ENCODE measurements at regions not wholly inside any gene's neighbourhood (a gene's known extent, or its start where the extent isn't known, plus 50 kb on each side); places are given as distances from the start of the nearest gene placed in this dataset.
"Not testable (repeated sequence)": the region's sequence is repeated elsewhere in the genome, so short reads cannot be mapped to it uniquely, and the experiment has no call there.

DNA sequence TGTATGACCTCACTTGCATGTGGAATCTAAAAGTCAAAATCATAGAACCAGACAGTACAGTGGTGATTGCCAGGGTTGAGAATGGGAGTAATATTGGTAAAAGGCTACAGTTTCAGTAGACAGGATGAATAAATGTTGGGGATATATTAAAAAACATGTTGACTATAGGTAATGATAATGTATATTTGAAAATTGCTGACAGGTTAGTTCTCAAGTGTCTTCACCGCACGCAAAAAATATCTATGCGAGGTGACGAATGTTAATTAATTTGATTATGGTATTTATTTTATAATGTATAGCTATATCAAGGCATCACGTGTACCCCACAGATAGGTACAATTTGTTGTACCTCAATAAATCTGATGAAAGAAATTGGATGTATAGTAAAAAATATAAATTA lies 909.6 kb upstream of the NDST4 start:
- DNase-seq (ENCODE audit: low spot score): no peak

DNA sequence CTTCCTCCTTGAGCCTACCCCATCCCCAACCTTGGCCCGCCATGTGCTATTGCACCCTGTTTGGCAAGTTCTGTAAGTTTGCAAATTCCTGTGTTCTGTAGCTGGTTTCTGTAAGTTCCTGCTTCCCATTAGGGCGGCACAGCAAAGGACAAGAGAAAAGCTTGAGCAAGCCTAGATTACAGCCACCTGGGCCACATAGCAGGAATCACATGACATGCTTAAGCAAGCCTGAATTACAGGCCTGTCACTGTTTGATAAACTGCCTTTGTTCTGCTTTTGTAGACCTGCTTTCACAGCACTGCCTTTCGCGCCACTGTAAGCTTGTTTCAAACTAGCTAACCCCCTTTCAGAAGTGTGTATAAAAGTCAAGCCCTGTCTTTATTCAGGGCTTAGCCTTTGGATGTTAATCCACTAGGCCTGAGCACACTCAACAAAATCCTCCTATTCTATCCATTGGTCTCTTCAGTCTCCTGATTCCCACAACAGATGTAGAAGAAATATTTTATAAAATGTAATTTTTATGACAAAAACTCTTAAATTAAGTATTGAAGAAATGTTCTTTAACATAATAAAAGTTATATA lies 906.8 kb upstream of the NDST4 start:
- DNase-seq (ENCODE audit: low spot score): no peak

DNA sequence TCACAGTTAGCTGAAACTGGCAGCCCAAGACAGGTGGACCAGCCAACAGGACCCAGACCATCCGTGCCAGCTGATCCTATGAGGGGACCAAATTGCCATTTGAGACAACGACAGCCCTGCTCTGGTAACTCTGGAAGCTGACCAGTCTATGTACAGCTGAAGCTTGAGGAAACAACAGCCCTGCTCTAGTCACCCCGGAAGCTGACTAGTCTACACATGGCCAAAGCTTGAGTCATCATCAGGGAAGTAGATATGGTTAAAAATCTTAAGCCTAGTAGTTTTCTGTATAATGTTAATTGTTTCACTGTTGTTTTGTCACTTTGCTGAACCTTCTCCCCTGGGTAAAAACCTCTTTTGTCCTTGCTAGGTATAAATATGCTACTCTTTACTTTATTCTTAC lies 905.4 kb upstream of the NDST4 start:
- no peak for DNase-seq (ENCODE audit: low spot score)

DNA sequence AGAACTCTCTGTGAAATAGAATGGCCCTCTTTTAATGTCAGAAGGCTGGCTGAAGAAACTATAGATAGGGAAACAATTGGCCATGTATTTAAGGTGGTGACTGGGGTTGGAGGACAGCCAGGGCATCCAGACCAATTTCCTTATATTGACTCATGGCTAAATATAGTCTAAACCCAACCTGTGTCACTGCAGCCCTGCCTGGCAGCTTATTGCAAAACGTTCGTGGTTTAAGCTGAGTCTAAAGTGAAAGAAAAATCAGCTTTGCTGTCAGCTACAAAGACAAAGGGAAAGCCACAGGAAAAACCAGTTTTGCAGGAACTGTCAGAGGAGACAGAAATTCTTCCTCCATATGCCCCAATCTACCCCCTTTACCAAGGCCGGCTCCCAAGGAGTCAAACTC lies 902.8 kb upstream of the NDST4 start:
- peak; percentile 72 for DNase-seq (ENCODE audit: low spot score)

DNA sequence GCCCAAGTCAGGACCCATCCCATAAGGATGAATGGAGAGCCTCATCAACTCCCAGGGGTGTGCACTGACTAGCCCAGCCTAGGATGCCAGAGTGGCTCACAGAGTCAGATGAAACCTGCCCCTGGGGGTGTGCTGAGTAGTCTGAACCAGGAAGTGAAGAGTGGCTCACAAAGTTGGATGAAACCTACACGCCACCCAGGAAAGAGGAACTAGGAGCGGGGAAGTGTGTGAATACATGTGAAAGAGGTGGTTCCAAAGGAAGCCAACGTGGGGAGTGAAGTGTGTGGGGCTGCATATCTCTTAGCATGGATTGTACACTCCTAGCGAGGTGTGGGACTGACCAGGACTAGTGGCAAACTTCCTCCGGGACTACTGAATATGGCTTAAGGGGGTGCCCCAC lies 902.1 kb upstream of the NDST4 start:
- DNase-seq (ENCODE audit: low spot score): no peak

DNA sequence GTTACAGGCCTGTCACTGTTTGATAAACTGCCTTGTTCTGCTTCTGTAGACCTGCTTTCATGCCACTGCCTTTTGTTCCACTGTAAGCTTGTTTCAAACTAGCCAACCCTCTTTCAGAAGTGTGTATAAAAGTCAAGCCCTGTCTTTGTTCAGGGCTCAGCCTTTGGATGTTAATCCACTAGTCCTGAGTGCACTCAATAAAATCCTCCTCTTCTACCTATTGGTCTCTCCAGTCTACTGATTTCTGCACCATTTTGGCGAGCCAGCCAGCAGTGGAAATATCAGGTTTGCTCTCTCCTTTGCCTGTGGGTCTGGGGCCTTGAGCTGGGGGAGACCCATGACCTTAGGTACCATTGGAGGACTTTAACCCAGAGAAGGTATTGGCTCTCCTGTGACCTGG lies 901.6 kb upstream of the NDST4 start:
- DNase-seq (ENCODE audit: low spot score): no peak

DNA sequence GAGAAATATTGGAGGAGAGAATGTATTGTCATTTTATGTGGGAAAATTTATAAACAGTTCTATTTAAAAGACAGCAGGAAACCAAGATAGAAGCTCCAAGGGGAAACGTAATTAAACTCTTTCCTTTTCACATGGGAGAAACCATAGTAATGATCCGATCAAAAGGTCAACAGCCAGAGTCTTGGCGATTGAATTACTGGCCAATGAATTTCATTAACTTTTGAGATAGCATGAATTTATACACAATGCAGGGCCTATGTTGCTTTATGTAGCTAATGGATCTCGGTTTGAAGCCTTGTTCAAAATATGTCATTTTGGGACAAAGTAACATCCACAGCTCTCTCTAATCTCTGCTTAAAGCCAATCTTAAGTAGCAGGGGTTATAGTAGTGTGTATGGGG lies 897.5 kb upstream of the NDST4 start:
- DNase-seq (ENCODE audit: low spot score): no peak

DNA sequence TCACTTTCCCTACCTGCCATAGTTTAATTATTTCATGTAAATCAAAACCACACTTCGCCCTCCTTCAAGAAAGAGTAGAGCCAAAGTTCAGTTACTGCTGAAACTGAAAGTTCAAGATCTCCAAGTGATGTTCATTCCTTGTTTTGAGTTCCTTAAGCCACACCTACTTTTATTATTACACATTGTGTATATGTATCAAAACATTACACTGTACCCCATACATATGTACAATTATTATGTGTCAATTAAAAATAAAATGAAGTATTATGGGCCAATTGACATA lies 892.3 kb upstream of the NDST4 start:
- no peak for DNase-seq (ENCODE audit: low spot score)

DNA sequence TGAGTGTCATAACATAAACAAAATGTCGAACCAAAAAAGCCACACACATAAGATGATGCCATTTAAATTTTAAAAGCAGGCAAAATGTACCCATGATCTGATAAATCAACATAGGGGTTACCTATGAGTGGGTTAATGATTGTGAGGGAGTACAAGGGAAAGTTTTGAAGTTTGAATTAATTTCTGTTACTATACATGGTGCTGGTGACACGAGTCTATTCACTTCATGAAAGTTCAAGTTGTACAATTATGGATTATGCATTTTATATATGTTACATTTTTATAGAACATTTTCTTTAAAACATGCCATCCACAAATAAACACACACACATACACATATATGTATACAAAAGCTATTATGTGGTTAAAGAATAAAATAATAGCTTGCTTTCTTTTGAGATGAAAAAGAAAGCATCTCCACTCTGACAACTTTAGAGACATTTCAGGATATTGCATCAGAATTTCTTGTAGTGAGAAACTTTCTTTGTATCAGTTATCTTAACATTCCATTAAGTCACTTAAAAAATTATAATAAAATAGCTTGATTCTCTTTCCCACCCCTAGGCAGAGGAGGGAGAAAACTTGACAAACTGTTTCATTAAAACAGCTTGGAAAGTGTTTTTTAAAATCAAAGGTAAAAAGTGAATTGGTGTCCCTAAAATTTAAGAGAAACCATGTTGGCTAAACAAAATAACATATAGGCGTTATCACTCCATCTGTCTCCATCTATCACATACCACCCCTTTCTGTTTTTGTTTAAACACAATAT lies 891.8 kb upstream of the NDST4 start:
- DNase-seq (ENCODE audit: low spot score): no peak

DNA sequence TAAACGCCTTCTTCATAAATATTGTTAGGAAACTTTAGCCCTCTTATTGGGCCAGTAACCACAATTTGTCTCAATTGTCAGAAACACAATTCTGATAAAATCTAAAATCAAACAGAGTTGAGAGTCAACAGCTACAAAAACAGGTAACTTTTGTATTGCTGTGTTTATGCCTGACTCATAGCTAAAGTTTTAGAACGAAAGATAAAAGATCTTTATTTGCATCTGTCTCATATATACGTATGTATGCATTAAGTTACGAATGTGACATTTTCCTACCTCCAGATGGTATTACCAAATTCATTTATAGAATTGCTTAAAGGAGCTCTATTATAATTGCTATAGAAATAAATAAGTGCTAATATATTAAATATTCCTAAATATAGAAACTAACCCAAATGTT lies 887.9 kb upstream of the NDST4 start:
- no peak for DNase-seq (ENCODE audit: low spot score)

DNA sequence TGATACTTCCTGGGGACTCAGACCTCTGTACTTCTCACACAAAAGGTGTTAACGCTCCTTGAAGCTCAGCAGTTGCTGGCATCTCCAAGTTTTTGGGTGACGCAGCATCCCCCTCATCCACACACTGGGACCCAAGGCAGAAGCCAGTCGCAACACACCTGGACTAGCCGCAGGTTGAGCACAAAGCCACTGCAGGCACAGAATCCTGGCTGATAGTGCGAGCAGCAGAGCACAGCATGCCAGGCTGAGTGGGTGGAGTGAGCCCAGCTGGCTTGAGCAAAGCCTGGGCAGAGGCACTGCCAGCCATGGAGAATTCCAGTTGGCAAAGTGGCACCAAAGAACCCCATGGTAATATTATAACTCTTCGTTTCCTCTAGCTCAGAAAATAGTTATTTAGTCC lies 873.2 kb upstream of the NDST4 start:
- no peak for DNase-seq (ENCODE audit: low spot score)

DNA sequence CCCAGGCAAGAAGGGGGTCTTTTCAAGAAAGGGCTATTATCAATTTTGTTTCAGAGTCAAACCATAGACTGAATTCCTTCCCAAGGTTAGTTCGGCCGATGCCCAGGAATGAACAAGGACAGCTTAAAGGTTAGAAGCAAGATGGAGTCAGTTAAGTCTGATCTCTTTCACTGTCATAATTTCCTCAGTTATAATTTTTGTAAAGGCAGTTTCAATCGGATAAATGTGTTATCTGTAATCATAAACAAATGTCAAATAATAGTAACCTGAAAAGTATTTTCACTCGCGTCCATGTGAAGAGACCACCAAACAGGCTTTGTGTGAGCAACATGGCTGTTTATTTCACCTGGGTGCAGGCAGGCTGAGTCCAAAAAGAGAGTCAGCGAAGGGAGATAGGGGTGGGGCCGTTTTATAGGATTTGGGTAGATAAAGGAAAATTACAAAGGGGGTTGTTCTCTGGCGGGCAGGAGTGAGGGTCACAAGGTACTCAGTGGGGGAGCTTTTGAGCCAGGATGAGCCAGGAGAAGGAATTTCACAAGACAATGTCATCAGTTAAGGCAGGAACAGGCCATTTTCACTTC lies 862.1 kb upstream of the NDST4 start:
- DNase-seq (ENCODE audit: low spot score): not testable (repeated sequence)

DNA sequence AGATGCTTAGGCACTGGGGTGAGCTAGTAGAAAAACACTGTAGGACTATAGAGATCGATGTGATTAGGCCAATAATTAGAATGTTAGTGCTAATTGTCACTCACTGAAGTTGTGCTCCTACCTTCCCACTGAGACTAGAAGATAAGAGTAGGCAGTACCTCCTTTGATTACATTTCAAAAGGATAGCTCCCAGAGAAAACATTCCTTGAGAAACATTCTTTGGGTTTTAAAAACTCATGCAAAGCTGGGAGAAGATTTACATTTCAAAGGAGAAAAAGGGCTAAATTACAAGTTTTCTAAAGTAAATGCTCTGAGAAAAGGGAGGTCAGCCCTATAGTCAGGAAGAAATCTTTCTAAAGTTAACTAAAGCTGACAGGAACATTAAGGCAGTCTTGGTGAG lies 860.3 kb upstream of the NDST4 start:
- no peak for DNase-seq (ENCODE audit: low spot score)

DNA sequence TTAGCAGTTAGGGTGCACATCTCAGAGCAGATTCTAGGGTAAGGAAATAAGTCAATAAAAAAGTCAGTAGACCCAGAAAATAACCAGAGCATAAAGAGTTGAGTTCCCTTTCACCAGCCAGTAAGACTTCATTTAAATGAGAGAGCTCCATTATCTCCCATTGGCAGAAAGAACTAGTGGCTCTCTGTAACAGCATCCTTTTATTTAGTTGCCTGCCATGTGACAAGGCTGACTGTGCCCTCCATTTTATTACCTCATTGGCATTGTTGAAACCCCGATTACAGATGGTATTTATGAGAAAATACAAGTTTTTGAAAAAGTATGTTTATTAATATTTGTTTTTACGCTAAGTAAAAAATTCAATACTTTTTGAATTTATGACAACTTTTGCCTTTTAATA lies 859.5 kb upstream of the NDST4 start:
- no peak for DNase-seq (ENCODE audit: low spot score)

DNA sequence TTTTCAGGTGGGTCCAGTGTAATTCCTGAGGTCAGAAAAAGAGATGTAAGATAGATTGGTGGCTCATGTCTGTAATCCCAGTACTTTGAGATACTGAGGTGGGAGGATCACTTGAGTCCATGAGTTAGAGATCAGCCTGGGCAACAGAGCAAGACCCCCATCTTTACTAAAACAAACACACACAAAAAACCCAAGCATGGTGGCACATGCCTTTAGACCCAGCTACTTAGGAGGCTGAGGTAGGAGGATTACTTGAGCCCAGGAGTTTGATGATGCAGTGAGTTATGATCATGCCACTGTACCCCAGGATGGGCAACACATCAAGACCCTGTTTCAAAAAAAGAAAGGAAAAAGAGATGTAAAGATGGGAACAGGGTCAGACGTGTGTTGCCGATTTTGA lies 857.4 kb upstream of the NDST4 start:
- DNase-seq (ENCODE audit: low spot score): no peak

DNA sequence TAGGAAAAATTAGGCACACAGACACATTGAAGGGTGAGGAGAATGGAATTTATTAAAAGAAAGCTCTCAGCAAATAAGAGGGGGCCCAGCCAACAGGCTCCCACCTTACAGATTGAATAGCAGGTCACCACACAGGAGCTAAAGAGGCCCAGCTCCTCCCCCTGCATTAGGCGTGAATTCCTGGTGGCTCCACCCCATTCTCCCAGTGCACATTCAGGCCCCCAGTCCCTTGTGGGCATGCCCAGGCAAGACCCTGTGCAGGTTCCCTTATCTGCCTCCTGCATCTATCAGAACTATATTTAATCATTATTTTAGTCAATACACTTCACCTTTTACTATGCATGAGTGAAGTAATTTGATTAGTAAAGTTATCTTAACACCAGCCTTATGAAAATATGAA lies 856.3 kb upstream of the NDST4 start:
- no peak for DNase-seq (ENCODE audit: low spot score)

DNA sequence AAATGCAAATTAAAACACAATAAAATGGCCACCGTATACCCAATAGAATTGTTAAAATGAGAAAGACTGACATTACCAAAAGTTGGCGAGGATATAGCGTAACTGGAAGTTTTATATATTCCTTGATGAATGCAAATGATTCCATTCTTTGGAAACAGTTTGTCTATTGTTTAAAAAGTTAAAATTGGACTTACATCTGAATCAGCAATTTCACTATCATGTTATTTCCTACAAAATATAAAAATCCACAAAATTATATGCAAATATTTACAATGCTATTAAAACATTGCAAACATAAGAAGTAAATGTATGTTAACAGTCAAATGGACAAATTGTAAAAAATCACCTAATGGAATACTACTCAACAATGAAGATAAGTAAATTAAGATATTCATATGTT lies 852.2 kb upstream of the NDST4 start:
- no peak for DNase-seq (ENCODE audit: low spot score)

DNA sequence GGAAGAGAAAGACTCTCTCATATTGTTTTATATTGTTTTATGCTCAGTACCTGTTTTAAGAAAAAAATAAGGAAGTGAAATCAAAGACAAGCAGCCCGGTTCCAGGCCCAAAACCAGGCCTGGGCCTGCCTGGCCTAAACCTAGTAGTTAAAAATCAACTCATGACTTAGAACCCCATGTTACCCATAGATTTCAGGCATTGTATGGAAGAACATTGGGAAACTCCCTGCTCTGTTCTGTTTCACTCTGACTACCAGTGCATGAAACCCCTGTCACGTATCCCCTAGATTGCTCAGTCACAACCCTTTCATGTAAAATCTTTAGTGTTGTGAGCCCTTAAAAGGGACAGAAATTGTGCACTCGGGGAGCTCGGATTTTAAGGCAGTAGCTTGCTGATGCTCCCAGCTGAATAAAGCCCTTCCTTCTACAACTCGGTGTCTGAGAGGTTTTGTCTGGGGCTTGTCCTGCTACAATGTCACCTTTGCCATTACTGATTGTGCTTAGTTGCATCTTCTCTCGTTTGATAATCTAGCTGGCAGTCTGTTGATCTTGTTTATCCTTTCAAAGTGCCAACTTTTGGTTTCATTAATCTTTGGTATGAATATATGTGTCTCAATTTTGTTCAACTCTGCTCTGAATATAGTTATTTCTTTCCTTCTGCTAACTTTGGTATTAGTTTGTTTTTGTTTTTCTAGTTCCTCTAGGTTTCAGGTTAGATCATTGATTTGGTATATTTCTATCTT lies 842.8 kb upstream of the NDST4 start:
- not testable (repeated sequence) for DNase-seq (ENCODE audit: low spot score)

DNA sequence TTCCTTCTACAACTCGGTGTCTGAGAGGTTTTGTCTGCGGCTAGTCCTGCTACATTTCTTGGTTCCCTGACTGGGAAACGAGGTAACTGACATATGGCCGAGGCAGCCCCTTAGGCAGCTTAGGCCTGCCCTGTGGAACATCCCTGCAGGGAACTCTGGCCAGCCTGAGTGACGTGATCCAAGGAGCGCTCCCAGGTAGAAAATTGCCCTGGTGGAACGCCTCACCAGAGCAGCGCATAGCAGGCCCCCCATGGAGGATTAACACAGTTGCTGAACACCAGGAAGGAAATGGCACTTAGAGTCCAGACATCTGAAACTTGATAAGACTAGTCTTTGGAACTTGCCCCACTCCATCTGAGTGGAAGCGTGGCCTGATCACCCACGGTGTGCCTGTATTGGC lies 837.4 kb upstream of the NDST4 start:
- no peak for DNase-seq (ENCODE audit: low spot score)

DNA sequence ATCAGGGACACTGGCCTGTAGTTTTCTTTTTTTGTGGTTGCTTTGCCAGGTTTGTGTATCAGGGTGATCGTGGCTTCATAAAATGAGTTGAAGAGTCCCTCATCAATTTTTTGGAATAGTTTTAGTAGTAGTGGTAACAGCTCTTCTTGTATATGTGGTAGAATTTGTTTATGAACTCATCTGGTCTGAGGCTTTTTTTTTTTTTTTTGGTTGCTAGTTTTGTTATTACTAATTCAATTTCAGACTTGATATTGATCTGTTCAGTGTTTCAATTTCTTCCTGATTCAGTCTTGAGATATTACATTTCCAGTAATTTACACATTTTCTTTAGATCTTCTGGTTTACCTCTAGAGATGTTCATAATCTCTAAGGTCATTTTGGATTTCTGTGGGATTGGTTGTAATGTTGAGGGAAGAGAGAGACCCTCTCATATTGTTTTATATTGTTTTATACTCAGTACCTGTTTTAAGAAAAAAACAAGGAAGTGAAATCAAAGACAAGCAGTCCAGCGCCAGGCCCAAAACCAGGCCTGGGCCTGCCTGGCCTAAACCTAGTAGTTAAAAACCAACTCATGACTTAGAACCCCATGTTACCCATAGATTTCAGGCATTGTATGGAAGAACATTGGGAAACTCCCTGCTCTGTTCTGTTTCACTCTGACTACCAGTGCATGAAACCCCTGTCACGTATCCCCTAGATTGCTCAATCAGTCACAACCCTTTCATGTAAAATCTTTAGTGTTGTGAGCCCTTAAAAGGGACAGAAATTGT lies 836.7 kb upstream of the NDST4 start:
- not testable (repeated sequence) for DNase-seq (ENCODE audit: low spot score)

DNA sequence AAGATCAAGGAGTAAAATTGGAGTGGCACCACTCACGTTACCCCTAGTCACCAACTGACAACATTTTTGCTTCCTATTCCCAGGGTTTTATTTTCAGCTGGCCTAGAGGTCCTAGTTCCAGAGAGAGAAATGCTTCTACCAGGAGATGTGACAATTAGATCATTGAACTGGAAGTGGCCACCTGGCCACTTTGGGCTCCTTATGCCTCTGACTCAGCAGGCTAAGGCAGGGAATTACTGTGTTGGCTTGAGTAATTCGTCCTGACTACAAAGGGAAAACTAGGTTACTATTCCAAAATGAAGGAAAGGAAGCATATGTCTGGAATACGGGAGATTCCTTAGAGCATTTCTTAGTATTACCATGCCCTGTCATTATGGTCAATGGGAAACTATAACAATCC lies 831.6 kb upstream of the NDST4 start:
- DNase-seq (ENCODE audit: low spot score): no peak

DNA sequence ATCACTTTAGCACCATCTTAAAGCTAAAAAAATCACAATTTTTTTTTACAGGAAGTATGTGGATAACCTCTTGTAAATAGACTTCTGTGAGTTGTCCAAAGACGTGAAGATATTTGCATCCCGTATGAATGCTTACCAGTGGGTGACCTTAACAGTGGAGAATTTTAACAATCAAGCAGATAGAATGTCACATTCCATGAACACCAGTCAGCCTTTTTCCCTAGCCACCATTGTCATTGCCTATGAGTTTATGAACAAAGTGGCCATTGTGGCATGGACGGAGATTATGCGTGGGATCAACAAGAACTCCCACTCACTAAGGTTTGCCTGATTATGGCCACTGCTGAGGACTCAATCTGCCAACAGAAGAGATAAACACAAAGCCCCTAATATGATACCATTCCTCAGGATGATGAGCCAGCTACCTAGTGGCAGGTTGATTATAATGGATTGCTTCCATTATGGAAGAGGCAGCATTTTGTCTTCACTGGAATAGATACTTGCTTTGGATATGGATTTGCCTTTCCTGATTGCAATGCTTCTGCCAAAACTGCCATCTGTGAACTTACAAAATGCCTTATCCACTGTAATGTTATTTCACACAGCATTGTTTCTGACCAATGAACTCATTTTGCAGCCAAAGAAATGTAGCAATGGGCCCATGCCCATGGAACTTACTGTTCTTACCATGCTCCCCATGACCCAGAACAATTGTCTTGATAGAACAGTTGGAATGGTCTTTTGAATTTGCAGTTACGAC lies 830.9 kb upstream of the NDST4 start:
- DNase-seq (ENCODE audit: low spot score): no peak
